ENCODE measurements at regions not wholly inside any gene's neighbourhood (a gene's known extent, or its start where the extent isn't known, plus 50 kb on each side); places are given as distances from the start of the nearest gene placed in this dataset.

DNA sequence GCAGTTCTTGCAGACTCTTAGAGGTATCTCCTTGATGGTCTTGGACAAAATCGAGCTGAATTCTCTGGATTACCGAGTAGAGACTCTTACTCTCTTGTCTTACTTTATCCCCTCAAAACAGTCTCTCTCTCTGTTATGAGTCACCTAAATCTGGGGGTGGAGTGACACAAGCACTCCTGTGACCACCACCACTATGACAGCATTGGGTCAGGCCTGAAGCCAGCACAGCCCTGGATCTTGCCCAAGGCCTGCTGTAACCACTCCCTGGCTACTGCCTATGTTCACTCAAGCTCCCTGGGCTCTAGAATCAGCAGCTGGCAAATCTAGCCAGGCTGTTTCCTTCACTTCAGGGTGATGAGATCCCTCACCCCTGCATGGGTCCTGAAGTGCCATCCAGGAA lies 662.5 kb downstream of the LUZP2 start:
- no peaks in the 10 kb centered on the region for H3K36me3 ChIP-seq
- no peaks in the 10 kb centered on the region for H3K4me1 ChIP-seq (replicated peaks)
- no peaks in the 10 kb centered on the region for H3K9me3 ChIP-seq
- intact Hi-C loops (cut with DNase I): no loop called here
- 96% methylated on average over 2 of the region's 2 CpGs for WGBS
- H3K4me3 ChIP-seq: no peak overlapping the region
- DNase-seq (ENCODE audit: low spot score): no peak
- no peak overlapping the region for H3K27ac ChIP-seq
- H3K27me3 ChIP-seq (replicated peaks; ENCODE audit: insufficient read depth): no peaks in the 10 kb centered on the region
- TF ChIP-seq, protein P1, sequence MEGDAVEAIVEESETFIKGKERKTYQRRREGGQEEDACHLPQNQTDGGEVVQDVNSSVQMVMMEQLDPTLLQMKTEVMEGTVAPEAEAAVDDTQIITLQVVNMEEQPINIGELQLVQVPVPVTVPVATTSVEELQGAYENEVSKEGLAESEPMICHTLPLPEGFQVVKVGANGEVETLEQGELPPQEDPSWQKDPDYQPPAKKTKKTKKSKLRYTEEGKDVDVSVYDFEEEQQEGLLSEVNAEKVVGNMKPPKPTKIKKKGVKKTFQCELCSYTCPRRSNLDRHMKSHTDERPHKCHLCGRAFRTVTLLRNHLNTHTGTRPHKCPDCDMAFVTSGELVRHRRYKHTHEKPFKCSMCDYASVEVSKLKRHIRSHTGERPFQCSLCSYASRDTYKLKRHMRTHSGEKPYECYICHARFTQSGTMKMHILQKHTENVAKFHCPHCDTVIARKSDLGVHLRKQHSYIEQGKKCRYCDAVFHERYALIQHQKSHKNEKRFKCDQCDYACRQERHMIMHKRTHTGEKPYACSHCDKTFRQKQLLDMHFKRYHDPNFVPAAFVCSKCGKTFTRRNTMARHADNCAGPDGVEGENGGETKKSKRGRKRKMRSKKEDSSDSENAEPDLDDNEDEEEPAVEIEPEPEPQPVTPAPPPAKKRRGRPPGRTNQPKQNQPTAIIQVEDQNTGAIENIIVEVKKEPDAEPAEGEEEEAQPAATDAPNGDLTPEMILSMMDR (IDR thresholded peaks at IDR 0.05): no peak

DNA sequence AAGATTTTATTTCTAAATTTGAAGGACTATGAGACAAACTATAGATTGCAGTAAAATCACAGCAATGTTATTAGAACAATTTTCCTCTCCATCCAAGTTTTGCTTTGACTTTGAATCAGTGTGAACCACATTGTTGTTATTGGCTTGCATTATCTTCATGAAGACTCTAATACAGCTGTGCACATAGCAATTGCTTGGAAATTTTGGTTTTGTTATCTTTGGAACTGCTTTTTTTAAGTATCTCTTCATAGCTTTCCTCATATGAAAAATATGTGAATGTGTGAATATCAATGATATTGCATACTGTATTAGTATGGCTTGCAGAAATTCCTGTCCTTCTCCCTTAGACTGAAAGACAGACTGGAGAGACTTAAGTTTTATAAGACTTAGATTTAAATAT lies 666.6 kb downstream of the LUZP2 start:
- Histone ChIP-seq H3K27me3 (replicated peaks; ENCODE audit: insufficient read depth) (no peaks in the 10 kb centered on the region), H3K4me3 (no peak overlapping the region), H3K36me3 (no peaks in the 10 kb centered on the region), H3K9me3 (no peaks in the 10 kb centered on the region), H3K4me1 (replicated peaks) (no peaks in the 10 kb centered on the region), H3K27ac (no peak overlapping the region)
- TF ChIP-seq POLR2AphosphoS5 (IDR thresholded peaks at IDR 0.05) (no peak), POLR2A (IDR thresholded peaks at IDR 0.05) (no peak)
- TF ChIP-seq, protein P1 (IDR thresholded peaks at IDR 0.05): no peak
- intact Hi-C loops (cut with DNase I): no loop called here
- DNase-seq (ENCODE audit: low spot score): no peak

DNA sequence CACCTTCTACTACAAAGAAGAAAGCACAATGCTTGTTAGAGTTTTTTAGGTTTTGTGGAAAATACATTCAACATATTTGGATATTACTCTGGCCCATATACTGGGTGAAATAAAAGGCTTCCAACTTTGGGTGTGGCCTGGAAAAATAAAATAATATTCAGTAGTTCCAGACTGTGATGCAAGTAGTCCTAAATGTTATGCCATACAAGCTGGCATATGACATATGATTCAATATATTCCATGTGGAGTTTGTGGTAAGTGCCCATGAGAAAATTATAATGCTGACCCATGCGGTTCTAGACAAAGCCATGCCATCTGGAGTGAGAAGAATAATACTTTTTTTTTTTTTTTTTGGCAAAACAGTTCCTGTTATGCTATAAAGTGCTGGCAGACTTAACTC lies 683.3 kb downstream of the LUZP2 start:
- Histone ChIP-seq H3K4me1 (replicated peaks) (no peaks in the 10 kb centered on the region), H3K4me3 (no peak overlapping the region), H3K27ac (no peak overlapping the region), H3K36me3 (no peaks in the 10 kb centered on the region), H3K27me3 (replicated peaks; ENCODE audit: insufficient read depth) (no peaks in the 10 kb centered on the region), H3K9me3 (no peaks in the 10 kb centered on the region)
- DNase-seq (ENCODE audit: low spot score): no peak
- TF ChIP-seq POLR2AphosphoS5 (IDR thresholded peaks at IDR 0.05) (no peak), POLR2A (IDR thresholded peaks at IDR 0.05) (no peak)
- TF ChIP-seq, protein P1 (IDR thresholded peaks at IDR 0.05): no peak
- intact Hi-C loops (cut with DNase I): no loop called here
- WGBS: 53% methylated on average over 1 of the region's 1 CpG

DNA sequence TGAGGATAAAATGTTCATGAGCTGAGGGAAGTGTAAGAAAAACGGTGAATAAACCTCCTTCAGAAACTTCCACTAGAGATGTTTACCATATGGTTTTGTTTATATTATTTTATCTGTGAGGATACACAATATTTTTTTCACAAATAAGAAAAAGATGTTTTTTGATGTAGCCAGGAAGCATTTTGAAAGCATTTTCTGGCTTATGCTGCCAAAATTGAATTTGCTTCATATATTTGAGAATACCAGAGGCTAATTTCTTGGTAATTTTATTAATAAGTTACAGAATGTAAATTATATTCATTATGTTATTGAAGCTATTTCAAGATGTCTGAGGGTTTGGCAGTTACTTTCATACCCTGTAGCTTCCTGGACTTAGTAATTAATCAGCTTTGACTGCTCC lies 686.6 kb downstream of the LUZP2 start:
- H3K36me3 ChIP-seq: no peaks in the 10 kb centered on the region
- H3K27ac ChIP-seq: no peak overlapping the region
- 66% methylated on average over 1 of the region's 1 CpG for WGBS
- H3K4me3 ChIP-seq: no peak overlapping the region
- DNase-seq (ENCODE audit: low spot score): no peak
- H3K4me1 ChIP-seq (replicated peaks): no peaks in the 10 kb centered on the region
- no peaks in the 10 kb centered on the region for H3K9me3 ChIP-seq
- H3K27me3 ChIP-seq (replicated peaks; ENCODE audit: insufficient read depth): no peaks in the 10 kb centered on the region
- TF ChIP-seq, protein P1 (IDR thresholded peaks at IDR 0.05): no peak
- TF ChIP-seq POLR2AphosphoS5 (IDR thresholded peaks at IDR 0.05) (no peak), POLR2A (IDR thresholded peaks at IDR 0.05) (no peak)
- intact Hi-C loops (cut with DNase I): no loop called here

DNA sequence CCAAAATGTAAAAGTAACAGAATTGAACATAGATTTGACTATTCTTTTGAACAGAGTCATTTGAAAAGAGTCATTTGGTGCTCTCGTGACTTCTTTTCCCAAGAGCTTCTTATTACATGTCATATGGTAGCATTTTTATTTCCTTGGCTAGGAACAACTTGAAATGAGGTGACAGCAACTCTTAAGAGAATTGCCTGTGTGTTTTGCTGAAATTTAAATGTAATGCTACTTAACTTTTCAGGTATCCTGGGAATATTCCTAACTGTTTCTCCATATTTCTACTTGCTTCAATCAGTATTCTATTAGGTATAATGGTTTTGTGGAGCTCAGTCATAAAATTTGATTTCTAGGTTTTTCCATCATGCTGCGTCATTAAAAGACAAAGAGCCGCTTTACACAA lies 700.7 kb downstream of the LUZP2 start:
- TF ChIP-seq POLR2A (IDR thresholded peaks at IDR 0.05): no peak
- TF ChIP-seq, protein P1 (IDR thresholded peaks at IDR 0.05): no peak
- TF ChIP-seq POLR2AphosphoS5 (IDR thresholded peaks at IDR 0.05): no peak

More for the DNA sequence above, 700.7 kb downstream of the LUZP2 start:
- H3K4me1 ChIP-seq (replicated peaks): no peaks in the 10 kb centered on the region
- WGBS: 79% methylated on average over 3 of the region's 3 CpGs
- no peaks in the 10 kb centered on the region for H3K36me3 ChIP-seq
- DNase-seq (ENCODE audit: low spot score): no peak
- H3K4me3 ChIP-seq: no peak overlapping the region
- no peaks in the 10 kb centered on the region for H3K9me3 ChIP-seq
- no peaks in the 10 kb centered on the region for H3K27me3 ChIP-seq (replicated peaks; ENCODE audit: insufficient read depth)
- intact Hi-C loops (cut with DNase I): no loop called here
- no peak overlapping the region for H3K27ac ChIP-seq
